Jurkat, Clone E6-1 (cell line): ENCODE measurements at regions not wholly inside any gene's neighbourhood (a gene's known extent, or its start where the extent isn't known, plus 50 kb on each side); places are given as distances from the start of the nearest gene placed in this dataset.

Experiments
- DNase-seq: peaks from one replicate; pipeline ENCODE4 v3.0.0-alpha.2; 2011; ENCODE audit warnings: low read depth, low spot score
- H3K4me3 ChIP-seq: 2 replicates; pipeline ENCODE4 v1.5.1; 2011; ENCODE audit warnings: mild to moderate bottlenecking, low read length, control low read depth, moderate library complexity

- no peak for DNase-seq
- no peak overlapping the region for H3K4me3 ChIP-seq
These were observed 537.4 kb upstream of the MAGEB18 start for GRCh38 chrX:25600776-25601175.

- DNase-seq = no peak
- H3K4me3 ChIP-seq = no peak overlapping the region
These were observed 536.8 kb upstream of the MAGEB18 start for GRCh38 chrX:25601323-25601722.

GRCh38 chrX:25618248-25618647 is 519.9 kb upstream of the MAGEB18 start:
- H3K4me3 ChIP-seq = no peak overlapping the region
- no peak for DNase-seq

- no peak for DNase-seq
- H3K4me3 ChIP-seq = no peak overlapping the region
These were observed 497.9 kb upstream of the MAGEB18 start for GRCh38 chrX:25640276-25640675.

GRCh38 chrX:25646156-25646555 is 492.0 kb upstream of the MAGEB18 start:
- DNase-seq = no peak

GRCh38 chrX:25648790-25649189 is 489.4 kb upstream of the MAGEB18 start:
- no peak for DNase-seq
- H3K4me3 ChIP-seq = no peak overlapping the region

More at GRCh38 chrX:25646156-25646555, 492.0 kb upstream of the MAGEB18 start:
- H3K4me3 ChIP-seq = no peak overlapping the region

- DNase-seq = no peak
- no peak overlapping the region for H3K4me3 ChIP-seq
These were observed 487.8 kb upstream of the MAGEB18 start for GRCh38 chrX:25650216-25650820.

GRCh38 chrX:25659317-25659716 is 478.8 kb upstream of the MAGEB18 start:
- no peak for DNase-seq
- no peak overlapping the region for H3K4me3 ChIP-seq

- no peak for DNase-seq
- no peak overlapping the region for H3K4me3 ChIP-seq
These were observed 474.4 kb upstream of the MAGEB18 start for GRCh38 chrX:25663701-25664100.

GRCh38 chrX:25665431-25665830 is 472.7 kb upstream of the MAGEB18 start:
- H3K4me3 ChIP-seq = no peak overlapping the region
- DNase-seq = no peak

GRCh38 chrX:25667681-25668080 is 470.5 kb upstream of the MAGEB18 start:
- DNase-seq = no peak
- H3K4me3 ChIP-seq = no peak overlapping the region

GRCh38 chrX:25674776-25675175 is 463.4 kb upstream of the MAGEB18 start:
- DNase-seq = no peak
- no peak overlapping the region for H3K4me3 ChIP-seq

GRCh38 chrX:25701876-25702275 is 436.3 kb upstream of the MAGEB18 start:
- no peak for DNase-seq
- H3K4me3 ChIP-seq = no peak overlapping the region

GRCh38 chrX:25717122-25717521 is 421.0 kb upstream of the MAGEB18 start:
- no peak overlapping the region for H3K4me3 ChIP-seq
- DNase-seq = no peak

- H3K4me3 ChIP-seq = no peak overlapping the region
- DNase-seq = peak; percentile 4
These were observed 416.6 kb upstream of the MAGEB18 start for GRCh38 chrX:25721564-25721963.

GRCh38 chrX:25726539-25726938 is 411.6 kb upstream of the MAGEB18 start:
- no peak overlapping the region for H3K4me3 ChIP-seq
- DNase-seq = no peak

GRCh38 chrX:25733148-25733547 is 405.0 kb upstream of the MAGEB18 start:
- no peak for DNase-seq
- H3K4me3 ChIP-seq = no peak overlapping the region

GRCh38 chrX:25737540-25737939 is 400.6 kb upstream of the MAGEB18 start:
- H3K4me3 ChIP-seq = no peak overlapping the region
- no peak for DNase-seq

GRCh38 chrX:25742334-25742733 is 395.8 kb upstream of the MAGEB18 start:
- DNase-seq = no peak
- H3K4me3 ChIP-seq = no peak overlapping the region

- no peak for DNase-seq
- H3K4me3 ChIP-seq = no peak overlapping the region
These were observed 383.7 kb upstream of the MAGEB18 start for GRCh38 chrX:25754399-25754798.

- no peak overlapping the region for H3K4me3 ChIP-seq
- DNase-seq = no peak
These were observed 382.9 kb upstream of the MAGEB18 start for GRCh38 chrX:25755194-25755593.

GRCh38 chrX:25762656-25763055 is 375.5 kb upstream of the MAGEB18 start:
- DNase-seq = no peak
- H3K4me3 ChIP-seq = no peak overlapping the region
